ENCODE measurements at regions not wholly inside any gene's neighbourhood (a gene's known extent, or its start where the extent isn't known, plus 50 kb on each side); places are given as distances from the start of the nearest gene placed in this dataset.

- peak; percentile 52 for DNase-seq
- Histone ChIP-seq H3K27me3 (ENCODE audit: insufficient read depth, low read depth, severe bottlenecking) (no peaks in the 10 kb centered on the region), H3K9me3 (ENCODE audit: severe bottlenecking) (no peaks in the 10 kb centered on the region), H3K27ac (no peak overlapping the region), H3K4me3 (ENCODE audit: low read depth, low read length) (no peak overlapping the region), H3K36me3 (no peaks in the 10 kb centered on the region)
- no peak for TF ChIP-seq CTCF (IDR thresholded peaks at IDR 0.05; ENCODE audit: low read depth, low read length)
These were observed 77.0 kb downstream of the RAD51AP2 start for GRCh38 chr2:17441055-17441771.

DNA sequence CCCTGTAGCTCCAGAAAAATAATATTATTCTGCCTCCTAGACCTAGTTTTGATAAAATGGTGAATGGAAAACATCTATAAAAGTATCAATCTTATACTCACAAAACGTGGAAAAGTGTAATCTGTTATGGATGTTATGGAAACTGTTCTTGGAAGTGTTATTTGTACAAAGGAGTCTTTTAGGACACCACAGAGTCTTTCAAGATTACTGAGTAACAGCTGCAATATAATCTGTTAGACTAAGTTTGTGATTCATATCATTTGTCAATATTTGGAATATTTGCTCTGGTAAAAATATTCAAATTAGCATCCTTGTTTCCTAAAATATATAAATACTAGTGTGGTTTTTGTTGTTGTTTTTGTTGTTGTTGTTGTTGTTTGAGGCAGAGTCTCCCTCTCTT, 87.9 kb downstream of the RAD51AP2 start:
- H3K27ac ChIP-seq: no peak overlapping the region

GRCh38 chr2:17429130-17429529, 89.1 kb downstream of the RAD51AP2 start:
- DNase-seq: no peak
- Histone ChIP-seq H3K27me3 (ENCODE audit: insufficient read depth, low read depth, severe bottlenecking) (no peaks in the 10 kb centered on the region), H3K4me3 (ENCODE audit: low read depth, low read length) (no peak overlapping the region), H3K36me3 (no peaks in the 10 kb centered on the region), H3K27ac (no peak overlapping the region), H3K9me3 (ENCODE audit: severe bottlenecking) (no peaks in the 10 kb centered on the region)
- TF ChIP-seq CTCF (IDR thresholded peaks at IDR 0.05; ENCODE audit: low read depth, low read length): no peak

More for the DNA sequence above, 87.9 kb downstream of the RAD51AP2 start:
- no peak for TF ChIP-seq CTCF (IDR thresholded peaks at IDR 0.05; ENCODE audit: low read depth, low read length)
- Histone ChIP-seq H3K9me3 (ENCODE audit: severe bottlenecking) (no peaks in the 10 kb centered on the region), H3K4me3 (ENCODE audit: low read depth, low read length) (no peak overlapping the region), H3K36me3 (no peaks in the 10 kb centered on the region), H3K27me3 (ENCODE audit: insufficient read depth, low read depth, severe bottlenecking) (no peaks in the 10 kb centered on the region)
- DNase-seq: no peak

GRCh38 chr2:17427401-17427800, 90.8 kb downstream of the RAD51AP2 start:
- H3K9me3 ChIP-seq (ENCODE audit: severe bottlenecking): no peaks in the 10 kb centered on the region
- no peaks in the 10 kb centered on the region for H3K27me3 ChIP-seq (ENCODE audit: insufficient read depth, low read depth, severe bottlenecking)
- no peaks in the 10 kb centered on the region for H3K36me3 ChIP-seq
- no peak overlapping the region for H3K27ac ChIP-seq
- H3K4me3 ChIP-seq (ENCODE audit: low read depth, low read length): no peak overlapping the region
- no peak for DNase-seq
- TF ChIP-seq CTCF (IDR thresholded peaks at IDR 0.05; ENCODE audit: low read depth, low read length): no peak

GRCh38 chr2:17426743-17427142, 91.5 kb downstream of the RAD51AP2 start:
- no peak overlapping the region for H3K4me3 ChIP-seq (ENCODE audit: low read depth, low read length)
- TF ChIP-seq CTCF (IDR thresholded peaks at IDR 0.05; ENCODE audit: low read depth, low read length): no peak
- no peak overlapping the region for H3K27ac ChIP-seq
- no peaks in the 10 kb centered on the region for H3K36me3 ChIP-seq
- no peak for DNase-seq
- no peaks in the 10 kb centered on the region for H3K27me3 ChIP-seq (ENCODE audit: insufficient read depth, low read depth, severe bottlenecking)
- H3K9me3 ChIP-seq (ENCODE audit: severe bottlenecking): no peaks in the 10 kb centered on the region

DNA sequence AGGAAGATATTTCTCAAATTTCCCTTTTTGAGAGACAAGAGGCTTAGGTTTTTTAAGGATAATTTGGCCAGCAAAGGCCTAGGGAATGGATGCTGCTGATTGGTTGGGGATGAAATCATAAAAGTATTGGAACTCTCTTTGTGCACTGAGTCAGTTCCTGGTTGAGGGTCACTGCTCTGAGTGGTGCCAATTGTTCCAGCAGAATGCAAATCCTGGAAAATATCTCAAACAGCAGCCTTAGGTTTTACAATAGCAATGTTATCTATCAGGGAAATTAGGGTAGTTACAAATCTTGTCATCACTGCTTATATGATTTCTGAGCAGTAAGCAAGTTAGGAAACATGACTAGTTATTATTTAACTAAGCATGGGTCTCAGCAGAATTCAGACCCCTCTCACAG, 96.2 kb downstream of the RAD51AP2 start:
- DNase-seq: no peak

More for the DNA sequence above, 96.2 kb downstream of the RAD51AP2 start:
- no peak for TF ChIP-seq CTCF (IDR thresholded peaks at IDR 0.05; ENCODE audit: low read depth, low read length)
- H3K4me3 ChIP-seq (ENCODE audit: low read depth, low read length): no peak overlapping the region
- H3K9me3 ChIP-seq (ENCODE audit: severe bottlenecking): no peaks in the 10 kb centered on the region
- H3K27ac ChIP-seq: no peak overlapping the region
- no peaks in the 10 kb centered on the region for H3K27me3 ChIP-seq (ENCODE audit: insufficient read depth, low read depth, severe bottlenecking)
- no peaks in the 10 kb centered on the region for H3K36me3 ChIP-seq

All from WERI-Rb-1 (cell line).